ENCODE measurements at regions not wholly inside any gene's neighbourhood (a gene's known extent, or its start where the extent isn't known, plus 50 kb on each side); places are given as distances from the start of the nearest gene placed in this dataset.

DNA sequence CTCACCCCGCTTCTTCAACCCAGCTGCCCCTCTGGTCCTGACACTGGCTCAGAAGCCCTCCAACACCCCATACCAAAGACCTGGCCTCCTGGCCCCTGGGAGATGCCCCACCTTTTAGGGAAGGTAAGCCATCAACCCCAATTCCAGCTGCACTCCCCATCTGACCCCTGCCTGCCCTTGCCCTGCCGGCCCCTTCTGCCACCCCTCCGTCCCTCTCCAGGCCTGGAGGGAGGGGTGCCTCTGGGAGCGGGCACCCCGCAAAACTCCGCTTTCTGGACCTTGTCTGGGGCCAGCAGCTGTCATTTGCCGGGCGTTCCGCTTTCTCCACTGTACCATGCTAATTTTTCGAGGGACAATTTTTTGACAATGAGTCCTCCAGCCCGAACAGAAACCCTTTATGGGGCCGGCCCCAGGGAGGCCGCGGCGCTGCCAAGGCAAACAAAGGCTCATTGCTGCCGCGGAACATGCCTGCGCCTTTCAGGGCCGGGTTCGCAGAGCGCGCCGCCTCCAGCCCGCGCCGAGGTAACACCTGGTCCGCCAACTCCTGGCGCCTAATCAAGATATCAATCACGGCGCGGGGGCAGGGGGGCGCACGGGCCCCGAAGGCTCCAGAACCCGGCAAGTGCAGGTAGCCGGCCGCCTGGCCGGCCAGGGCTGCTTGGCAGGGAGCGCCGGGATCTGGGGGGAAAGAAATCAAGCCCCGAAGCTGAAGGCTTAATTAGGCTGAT, 96.0 kb downstream of the INHBB start:
- Histone ChIP-seq H3K4me2 (ENCODE audit: low read length) (no peak overlapping the region), H3K27ac (ENCODE audit: low read depth, low read length) (no peak overlapping the region), H3K79me2 (ENCODE audit: control insufficient read depth, low read length) (no peaks in the 10 kb centered on the region), H3F3A (ENCODE audit: control insufficient read depth, insufficient read depth) (no peaks in the 10 kb centered on the region), H3K27me3 (ENCODE audit: control insufficient read depth, low read length) (no peaks in the 10 kb centered on the region), H3K9me2 (replicated peaks; ENCODE audit: control insufficient read depth, low read length) (no peaks in the 10 kb centered on the region), H3K4me3 (ENCODE audit: low read length) (no peak overlapping the region), H3K9me3 (ENCODE audit: control insufficient read depth, insufficient read depth, low read length) (no peaks in the 10 kb centered on the region), H3K4me1 (ENCODE audit: control insufficient read depth, low read length) (no peaks in the 10 kb centered on the region), H3K36me3 (ENCODE audit: control insufficient read depth, low read length) (no peaks in the 10 kb centered on the region), H4K20me1 (ENCODE audit: control insufficient read depth, insufficient read depth, low read depth, low read length) (no peaks in the 10 kb centered on the region)
- no peak for TF ChIP-seq EZH2phosphoT487 (IDR thresholded peaks at IDR 0.05; ENCODE audit: borderline replicate concordance, low read length)
- TF ChIP-seq, protein P1, sequence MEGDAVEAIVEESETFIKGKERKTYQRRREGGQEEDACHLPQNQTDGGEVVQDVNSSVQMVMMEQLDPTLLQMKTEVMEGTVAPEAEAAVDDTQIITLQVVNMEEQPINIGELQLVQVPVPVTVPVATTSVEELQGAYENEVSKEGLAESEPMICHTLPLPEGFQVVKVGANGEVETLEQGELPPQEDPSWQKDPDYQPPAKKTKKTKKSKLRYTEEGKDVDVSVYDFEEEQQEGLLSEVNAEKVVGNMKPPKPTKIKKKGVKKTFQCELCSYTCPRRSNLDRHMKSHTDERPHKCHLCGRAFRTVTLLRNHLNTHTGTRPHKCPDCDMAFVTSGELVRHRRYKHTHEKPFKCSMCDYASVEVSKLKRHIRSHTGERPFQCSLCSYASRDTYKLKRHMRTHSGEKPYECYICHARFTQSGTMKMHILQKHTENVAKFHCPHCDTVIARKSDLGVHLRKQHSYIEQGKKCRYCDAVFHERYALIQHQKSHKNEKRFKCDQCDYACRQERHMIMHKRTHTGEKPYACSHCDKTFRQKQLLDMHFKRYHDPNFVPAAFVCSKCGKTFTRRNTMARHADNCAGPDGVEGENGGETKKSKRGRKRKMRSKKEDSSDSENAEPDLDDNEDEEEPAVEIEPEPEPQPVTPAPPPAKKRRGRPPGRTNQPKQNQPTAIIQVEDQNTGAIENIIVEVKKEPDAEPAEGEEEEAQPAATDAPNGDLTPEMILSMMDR (IDR thresholded peaks at IDR 0.05; ENCODE audit: low read depth, low read length, poor library complexity, severe bottlenecking), result no peak

DNA sequence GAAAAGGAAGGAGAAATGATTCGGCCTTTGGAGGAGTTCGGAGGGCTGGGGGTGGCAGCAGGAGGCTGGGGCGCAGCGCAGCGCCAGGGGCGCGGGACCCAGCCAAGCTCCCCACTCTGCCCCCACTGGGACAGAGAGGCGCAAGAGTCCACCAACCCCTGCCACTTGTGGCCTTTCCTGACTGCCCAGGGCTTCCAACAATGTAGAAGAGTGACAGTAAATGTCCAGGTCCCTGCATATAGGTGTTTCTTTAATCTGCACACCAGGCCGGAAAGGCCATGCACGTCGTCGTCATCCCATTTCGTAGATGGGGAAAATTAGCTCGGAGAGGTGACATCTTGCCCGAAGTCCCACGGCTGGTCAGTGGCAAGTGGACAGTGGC, 96.6 kb downstream of the INHBB start:
- no peak overlapping the region for H3K4me2 ChIP-seq (ENCODE audit: low read length)
- no peaks in the 10 kb centered on the region for H3K79me2 ChIP-seq (ENCODE audit: control insufficient read depth, low read length)
- no peaks in the 10 kb centered on the region for H3K27me3 ChIP-seq (ENCODE audit: control insufficient read depth, low read length)
- H3K36me3 ChIP-seq (ENCODE audit: control insufficient read depth, low read length), result no peaks in the 10 kb centered on the region
- H3K9me3 ChIP-seq (ENCODE audit: control insufficient read depth, insufficient read depth, low read length), result no peaks in the 10 kb centered on the region
- H3K4me1 ChIP-seq (ENCODE audit: control insufficient read depth, low read length), result no peaks in the 10 kb centered on the region
- H3K27ac ChIP-seq (ENCODE audit: low read depth, low read length), result no peak overlapping the region
- H3K9me2 ChIP-seq (replicated peaks; ENCODE audit: control insufficient read depth, low read length), result no peaks in the 10 kb centered on the region
- H3F3A ChIP-seq (ENCODE audit: control insufficient read depth, insufficient read depth), result no peaks in the 10 kb centered on the region
- no peak overlapping the region for H3K4me3 ChIP-seq (ENCODE audit: low read length)
- H4K20me1 ChIP-seq (ENCODE audit: control insufficient read depth, insufficient read depth, low read depth, low read length), result no peaks in the 10 kb centered on the region
- TF ChIP-seq, protein P1 (IDR thresholded peaks at IDR 0.05; ENCODE audit: low read depth, low read length, poor library complexity, severe bottlenecking), result no peak

DNA sequence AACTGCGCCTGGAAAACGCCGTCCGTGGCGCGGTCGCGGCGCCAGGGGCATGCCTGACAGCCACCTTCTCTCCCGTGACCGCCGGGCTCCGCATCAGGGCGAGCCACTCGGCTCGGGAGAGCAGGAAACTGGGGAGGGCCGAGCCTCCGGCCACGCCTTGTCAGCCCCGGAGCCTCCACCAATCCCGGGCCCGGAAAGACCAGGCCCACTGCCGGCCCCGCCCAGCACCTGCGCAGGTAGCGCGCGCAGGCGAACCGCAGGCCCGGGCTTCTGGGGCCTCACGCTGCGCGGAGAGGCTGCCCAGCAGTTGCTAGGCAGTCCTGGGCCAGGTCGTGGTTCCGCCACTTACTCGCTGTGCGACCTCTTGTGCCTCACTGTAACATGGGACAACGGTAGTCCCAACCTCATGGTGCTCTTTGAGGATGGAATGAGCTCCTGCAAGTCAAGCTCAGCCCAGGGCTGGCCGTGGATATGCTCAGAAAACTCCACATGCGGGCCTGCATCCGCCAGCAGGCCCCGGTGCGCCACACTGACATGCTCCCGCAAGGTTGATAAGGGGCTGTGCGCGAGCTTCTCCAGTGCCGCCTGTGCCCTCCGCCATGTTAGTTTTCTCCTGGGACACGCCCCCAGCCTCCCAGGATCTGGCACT, 97.1 kb downstream of the INHBB start:
- Histone ChIP-seq H3K27me3 (ENCODE audit: control insufficient read depth, low read length) (no peaks in the 10 kb centered on the region), H3K4me3 (ENCODE audit: low read length) (no peak overlapping the region), H3K4me2 (ENCODE audit: low read length) (no peak overlapping the region), H3K27ac (ENCODE audit: low read depth, low read length) (no peak overlapping the region), H3K9me3 (ENCODE audit: control insufficient read depth, insufficient read depth, low read length) (no peaks in the 10 kb centered on the region), H3K4me1 (ENCODE audit: control insufficient read depth, low read length) (no peaks in the 10 kb centered on the region), H3K36me3 (ENCODE audit: control insufficient read depth, low read length) (no peaks in the 10 kb centered on the region), H4K20me1 (ENCODE audit: control insufficient read depth, insufficient read depth, low read depth, low read length) (no peaks in the 10 kb centered on the region), H3F3A (ENCODE audit: control insufficient read depth, insufficient read depth) (no peaks in the 10 kb centered on the region), H3K9me2 (replicated peaks; ENCODE audit: control insufficient read depth, low read length) (no peaks in the 10 kb centered on the region), H3K79me2 (ENCODE audit: control insufficient read depth, low read length) (no peaks in the 10 kb centered on the region)
- TF ChIP-seq EZH2phosphoT487 (IDR thresholded peaks at IDR 0.05; ENCODE audit: borderline replicate concordance, low read length), result no peak
- TF ChIP-seq, protein P1 (IDR thresholded peaks at IDR 0.05; ENCODE audit: low read depth, low read length, poor library complexity, severe bottlenecking), result no peak
